Ascending aorta (tissue), 2 donors: ENCODE measurements at regions not wholly inside any gene's neighbourhood (a gene's known extent, or its start where the extent isn't known, plus 50 kb on each side); places are given as distances from the start of the nearest gene placed in this dataset.

Source experiments
- DNase-seq, 2 donors: peaks; one replicate each; pipeline ENCODE4 v3.0.0-alpha.2; 2019; ENCODE audit warnings: low spot score in 2 of 2
- H3K27ac ChIP-seq, 2 donors: fragments of 200-600 bp; sonication (generic); one replicate each; pipeline ENCODE4 v1.5.1; 2016 to 2017; ENCODE audit warnings: mild to moderate bottlenecking in 1 of 2
- H3K27me3 ChIP-seq: fragments of 200-600 bp; sonication (generic); one replicate; pipeline ENCODE4 v1.5.1; 2017
- H3K36me3 ChIP-seq, 2 donors: fragments of 200-600 bp; sonication (generic); one replicate each; pipeline ENCODE4 v1.5.1; 2016
- H3K4me1 ChIP-seq, 2 donors: fragments of 200-600 bp; sonication (generic); one replicate each; pipeline ENCODE4 v1.5.1; 2016 to 2017; ENCODE audit warnings: mild to moderate bottlenecking in 1 of 2
- H3K4me3 ChIP-seq, 2 donors: fragments of 200-600 bp; sonication (generic); one replicate each; pipeline ENCODE4 v1.5.1; 2016 to 2017; ENCODE audit warnings: mild to moderate bottlenecking in 1 of 2
- H3K9me3 ChIP-seq, 2 donors: fragments of 200-600 bp; sonication (generic); one replicate each; pipeline ENCODE4 v1.5.1; 2016
- CTCF ChIP-seq, 3 experiments: fragments of 200-600 bp in 2 of 3; fragments of 450-650 bp in 1 of 3; sonication (generic) in 2 of 3; IDR thresholded peaks; one replicate each; pipeline ENCODE4 v1.5.1; 2016 to 2019; ENCODE audit warnings: antibody characterized with exemption in 3 of 3, mild to moderate bottlenecking in 1 of 3, moderate library complexity in 1 of 3
- intact Hi-C: fragments of 100-400 bp; cut with DNase I; formaldehyde crosslinking; loops from one replicate; pipeline ENCODE4 v1.15.1; 2023

DNA sequence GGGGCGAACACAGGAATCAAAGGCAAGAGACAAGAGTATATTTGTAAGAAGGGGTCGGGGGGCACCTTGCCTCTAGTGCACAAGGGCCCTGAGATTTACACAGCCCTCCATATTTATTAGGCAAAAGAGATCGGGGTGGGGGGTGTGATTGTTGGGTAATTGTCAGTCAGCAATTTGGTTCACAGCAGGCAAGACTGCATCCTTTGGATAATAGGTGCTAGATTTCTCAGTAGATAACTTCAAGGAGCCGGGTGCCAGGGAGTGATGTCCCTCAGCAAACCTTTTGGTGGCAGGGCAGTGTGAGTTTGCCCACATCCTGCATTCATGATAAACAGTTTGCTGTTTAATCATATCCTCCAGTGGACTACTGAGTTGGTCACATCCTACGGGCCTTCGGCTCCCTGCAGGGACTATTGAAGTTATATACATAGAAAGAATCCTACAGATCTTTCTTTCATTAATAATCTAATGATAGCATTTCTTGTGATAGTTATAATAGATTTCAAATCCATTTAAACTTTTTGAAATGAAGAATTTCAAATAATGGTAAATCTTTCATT lies 178.5 kb downstream of the GNAI1 start:
- DNase-seq, result no peak
- intact Hi-C loops, result no loop called here
- H3K27ac ChIP-seq, result no peak overlapping the region

GRCh38 chr7:80312139-80312661 lies 177.6 kb downstream of the GNAI1 start:
- Histone ChIP-seq H3K4me3 (no peak overlapping the region), H3K4me1 (no peaks in the 10 kb centered on the region), H3K36me3 (no peaks in the 10 kb centered on the region), H3K27me3 (no peaks in the 10 kb centered on the region), H3K27ac (no peak overlapping the region), H3K9me3 (no peaks in the 10 kb centered on the region)
- intact Hi-C loops, result no loop called here
- no peak for DNase-seq
- TF ChIP-seq CTCF (IDR thresholded peaks at IDR 0.05), result no peak

More for the DNA sequence above, 178.5 kb downstream of the GNAI1 start:
- no peak overlapping the region for H3K4me3 ChIP-seq
- no peaks in the 10 kb centered on the region for H3K27me3 ChIP-seq
- no peaks in the 10 kb centered on the region for H3K36me3 ChIP-seq
- no peak for TF ChIP-seq CTCF (IDR thresholded peaks at IDR 0.05)
- no peaks in the 10 kb centered on the region for H3K4me1 ChIP-seq
- no peaks in the 10 kb centered on the region for H3K9me3 ChIP-seq

DNA sequence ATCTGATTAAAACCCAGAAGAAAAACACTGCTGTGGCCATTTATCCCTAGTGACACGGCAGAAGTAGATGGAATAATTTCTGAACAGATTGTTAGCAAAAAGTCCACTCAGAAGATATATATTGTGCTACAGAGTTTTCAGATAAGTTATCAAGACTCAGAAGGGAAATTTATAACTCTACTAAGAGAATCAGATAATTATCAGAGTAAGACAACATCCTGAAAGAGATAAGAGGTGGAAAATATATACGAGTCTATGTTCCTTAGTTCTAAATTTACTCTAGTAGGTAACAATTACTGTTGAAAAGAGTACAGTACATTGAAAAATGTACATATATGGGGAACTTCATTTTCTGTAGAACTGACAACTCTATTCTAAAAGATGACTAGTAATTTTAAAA lies 176.7 kb downstream of the GNAI1 start:
- Histone ChIP-seq H3K9me3 (no peaks in the 10 kb centered on the region), H3K27me3 (no peaks in the 10 kb centered on the region), H3K36me3 (no peaks in the 10 kb centered on the region), H3K27ac (no peak overlapping the region), H3K4me1 (no peaks in the 10 kb centered on the region), H3K4me3 (no peak overlapping the region)
- intact Hi-C loops, result no loop called here
- no peak for TF ChIP-seq CTCF (IDR thresholded peaks at IDR 0.05)
- no peak for DNase-seq

- no peak overlapping the region for H3K27ac ChIP-seq
- DNase-seq, result no peak
- TF ChIP-seq CTCF (IDR thresholded peaks at IDR 0.05), result no peak
- no peaks in the 10 kb centered on the region for H3K36me3 ChIP-seq
- intact Hi-C loops, result no loop called here
- H3K4me3 ChIP-seq, result no peak overlapping the region
- no peaks in the 10 kb centered on the region for H3K4me1 ChIP-seq
- no peaks in the 10 kb centered on the region for H3K9me3 ChIP-seq
- no peaks in the 10 kb centered on the region for H3K27me3 ChIP-seq
Observed at GRCh38 chr7:80309971-80310549, 175.4 kb downstream of the GNAI1 start.

DNA sequence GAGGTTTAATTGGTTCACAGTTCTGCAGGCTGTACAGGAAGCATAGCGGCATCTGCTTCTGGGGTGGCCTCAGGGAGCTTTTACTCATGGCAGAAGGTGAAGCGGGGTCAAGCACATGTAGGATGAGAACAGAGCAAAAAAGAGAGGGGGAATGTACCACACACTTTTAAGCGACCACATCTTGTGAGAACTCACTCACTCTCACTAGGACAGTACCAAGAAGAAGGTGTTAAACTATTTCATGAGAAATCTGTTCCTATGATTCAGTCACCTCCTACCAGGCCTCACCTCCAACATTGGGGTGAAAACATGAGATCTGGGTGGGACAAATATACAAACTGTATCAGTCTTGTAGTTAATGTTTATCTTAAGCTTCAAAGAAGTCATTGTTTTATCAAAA lies 174.7 kb downstream of the GNAI1 start:
- Histone ChIP-seq H3K4me3 (no peak overlapping the region), H3K9me3 (no peaks in the 10 kb centered on the region), H3K4me1 (no peaks in the 10 kb centered on the region), H3K27ac (no peak overlapping the region), H3K27me3 (no peaks in the 10 kb centered on the region), H3K36me3 (no peaks in the 10 kb centered on the region)
- TF ChIP-seq CTCF (IDR thresholded peaks at IDR 0.05), result no peak
- intact Hi-C loops, result no loop called here
- DNase-seq, result no peak
